ENCODE measurements at regions not wholly inside any gene's neighbourhood (a gene's known extent, or its start where the extent isn't known, plus 50 kb on each side); places are given as distances from the start of the nearest gene placed in this dataset.
"Not testable (repeated sequence)": the region's sequence is repeated elsewhere in the genome, so short reads cannot be mapped to it uniquely, and the experiment has no call there.

DNA sequence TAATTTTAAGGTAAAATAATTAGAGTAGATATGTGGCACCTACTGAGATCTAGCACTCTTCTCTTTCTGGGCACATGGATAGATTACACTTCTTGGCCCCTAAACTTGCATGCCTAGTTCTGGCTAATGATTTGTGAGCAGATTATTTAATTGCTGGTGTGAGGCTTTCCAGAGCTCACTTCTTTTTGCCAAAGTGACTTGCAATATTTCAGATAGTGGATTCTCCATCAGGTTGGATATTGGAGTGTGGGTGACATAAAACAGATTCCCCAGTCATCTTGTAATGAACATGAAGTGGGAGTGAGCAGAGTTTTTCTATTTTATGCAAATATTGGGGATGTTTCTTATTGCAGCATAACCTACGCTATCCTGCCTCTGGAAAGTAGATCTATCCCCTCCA is 247.9 kb downstream of the KLF5 start:
- no peaks in the 10 kb centered on the region for H3K36me3 ChIP-seq (ENCODE audit: insufficient read depth, low read length)
- H3K9ac ChIP-seq (ENCODE audit: low read length) = no peak overlapping the region
- no peaks in the 10 kb centered on the region for H3K27me3 ChIP-seq (ENCODE audit: insufficient read depth, low read length)
- H3K9me2 ChIP-seq (ENCODE audit: low read depth, low read length) = no peaks in the 10 kb centered on the region
- no peaks in the 10 kb centered on the region for H3F3A ChIP-seq (ENCODE audit: insufficient read depth, low read length)
- H3K4me1 ChIP-seq (ENCODE audit: insufficient read depth, low read length, severe bottlenecking) = no peaks in the 10 kb centered on the region
- no peak overlapping the region for H3K4me2 ChIP-seq (ENCODE audit: low read length)
- H2AFZ ChIP-seq (ENCODE audit: low read length) = no peak overlapping the region
- TF ChIP-seq, protein P1, sequence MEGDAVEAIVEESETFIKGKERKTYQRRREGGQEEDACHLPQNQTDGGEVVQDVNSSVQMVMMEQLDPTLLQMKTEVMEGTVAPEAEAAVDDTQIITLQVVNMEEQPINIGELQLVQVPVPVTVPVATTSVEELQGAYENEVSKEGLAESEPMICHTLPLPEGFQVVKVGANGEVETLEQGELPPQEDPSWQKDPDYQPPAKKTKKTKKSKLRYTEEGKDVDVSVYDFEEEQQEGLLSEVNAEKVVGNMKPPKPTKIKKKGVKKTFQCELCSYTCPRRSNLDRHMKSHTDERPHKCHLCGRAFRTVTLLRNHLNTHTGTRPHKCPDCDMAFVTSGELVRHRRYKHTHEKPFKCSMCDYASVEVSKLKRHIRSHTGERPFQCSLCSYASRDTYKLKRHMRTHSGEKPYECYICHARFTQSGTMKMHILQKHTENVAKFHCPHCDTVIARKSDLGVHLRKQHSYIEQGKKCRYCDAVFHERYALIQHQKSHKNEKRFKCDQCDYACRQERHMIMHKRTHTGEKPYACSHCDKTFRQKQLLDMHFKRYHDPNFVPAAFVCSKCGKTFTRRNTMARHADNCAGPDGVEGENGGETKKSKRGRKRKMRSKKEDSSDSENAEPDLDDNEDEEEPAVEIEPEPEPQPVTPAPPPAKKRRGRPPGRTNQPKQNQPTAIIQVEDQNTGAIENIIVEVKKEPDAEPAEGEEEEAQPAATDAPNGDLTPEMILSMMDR (IDR thresholded peaks at IDR 0.05; ENCODE audit: low read length) = no peak
- TF ChIP-seq EZH2 (IDR thresholded peaks at IDR 0.05; ENCODE audit: borderline replicate concordance, low read length) = no peak
- no peak overlapping the region for H3K4me3 ChIP-seq (ENCODE audit: low read depth, low read length, poor library complexity, severe bottlenecking)
- no peaks in the 10 kb centered on the region for H3K9me3 ChIP-seq (ENCODE audit: low read length)
- H4K20me1 ChIP-seq (ENCODE audit: insufficient read depth, low read length) = no peaks in the 10 kb centered on the region
- no peak overlapping the region for H3K27ac ChIP-seq (ENCODE audit: low read depth, low read length, poor library complexity, severe bottlenecking)
- H3K79me2 ChIP-seq (ENCODE audit: insufficient read depth, low read length) = no peaks in the 10 kb centered on the region

DNA sequence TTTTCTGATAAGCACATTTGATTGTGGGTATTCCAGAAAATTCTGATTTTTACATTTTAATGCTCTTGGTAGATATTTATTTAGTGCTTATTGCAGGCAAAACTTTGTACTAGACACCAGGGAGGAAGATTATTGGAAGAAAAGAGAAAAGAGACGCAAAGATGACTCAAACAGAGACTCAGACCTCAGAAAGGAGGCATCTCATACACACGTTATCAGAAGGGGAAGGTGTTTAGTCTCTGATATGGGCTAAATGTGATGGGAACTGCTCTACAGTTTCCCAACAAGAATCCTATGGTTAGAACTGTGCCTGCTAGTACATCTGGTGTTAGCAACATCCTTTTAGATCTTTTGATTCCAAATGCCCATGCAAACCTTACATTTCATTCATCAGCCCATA is 245.6 kb downstream of the KLF5 start:
- Histone ChIP-seq H3K4me3 (ENCODE audit: low read depth, low read length, poor library complexity, severe bottlenecking) (no peak overlapping the region), H3K27me3 (ENCODE audit: insufficient read depth, low read length) (no peaks in the 10 kb centered on the region), H3K4me1 (ENCODE audit: insufficient read depth, low read length, severe bottlenecking) (no peaks in the 10 kb centered on the region), H4K20me1 (ENCODE audit: insufficient read depth, low read length) (no peaks in the 10 kb centered on the region), H3K9ac (ENCODE audit: low read length) (no peak overlapping the region), H3K9me2 (ENCODE audit: low read depth, low read length) (no peaks in the 10 kb centered on the region), H3F3A (ENCODE audit: insufficient read depth, low read length) (no peaks in the 10 kb centered on the region), H2AFZ (ENCODE audit: low read length) (no peak overlapping the region), H3K36me3 (ENCODE audit: insufficient read depth, low read length) (no peaks in the 10 kb centered on the region), H3K27ac (ENCODE audit: low read depth, low read length, poor library complexity, severe bottlenecking) (no peak overlapping the region), H3K79me2 (ENCODE audit: insufficient read depth, low read length) (no peaks in the 10 kb centered on the region), H3K9me3 (ENCODE audit: low read length) (no peaks in the 10 kb centered on the region), H3K4me2 (ENCODE audit: low read length) (no peak overlapping the region)
- TF ChIP-seq EZH2 (IDR thresholded peaks at IDR 0.05; ENCODE audit: borderline replicate concordance, low read length) = no peak
- TF ChIP-seq, protein P1 (IDR thresholded peaks at IDR 0.05; ENCODE audit: low read length) = no peak

DNA sequence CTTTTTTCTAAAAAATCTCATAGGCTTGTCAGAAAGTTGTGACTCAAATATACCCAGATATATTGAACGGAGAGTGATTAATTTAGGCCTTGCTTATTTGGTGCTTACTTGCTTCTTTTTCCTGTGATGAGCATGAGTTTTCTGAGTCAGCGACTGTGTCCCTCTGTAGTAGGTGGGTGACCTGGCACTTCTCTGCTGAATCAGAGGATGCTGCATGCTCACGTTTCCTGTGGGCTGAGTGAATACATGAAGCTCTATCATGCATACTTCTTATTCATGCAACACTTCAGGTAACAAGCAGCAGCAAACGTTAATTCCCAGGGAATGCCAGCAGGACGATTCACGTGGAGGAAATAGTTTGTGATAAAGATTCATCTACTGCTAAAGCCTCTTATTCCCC is 245.0 kb downstream of the KLF5 start:
- no peak overlapping the region for H3K9ac ChIP-seq (ENCODE audit: low read length)
- H3K27ac ChIP-seq (ENCODE audit: low read depth, low read length, poor library complexity, severe bottlenecking) = no peak overlapping the region
- H3K4me3 ChIP-seq (ENCODE audit: low read depth, low read length, poor library complexity, severe bottlenecking) = no peak overlapping the region
- no peaks in the 10 kb centered on the region for H3K9me3 ChIP-seq (ENCODE audit: low read length)
- H3K79me2 ChIP-seq (ENCODE audit: insufficient read depth, low read length) = no peaks in the 10 kb centered on the region
- H3F3A ChIP-seq (ENCODE audit: insufficient read depth, low read length) = no peaks in the 10 kb centered on the region
- no peak for TF ChIP-seq EZH2 (IDR thresholded peaks at IDR 0.05; ENCODE audit: borderline replicate concordance, low read length)
- TF ChIP-seq, protein P1 (IDR thresholded peaks at IDR 0.05; ENCODE audit: low read length) = no peak
- no peaks in the 10 kb centered on the region for H4K20me1 ChIP-seq (ENCODE audit: insufficient read depth, low read length)
- H3K27me3 ChIP-seq (ENCODE audit: insufficient read depth, low read length) = no peaks in the 10 kb centered on the region
- H3K36me3 ChIP-seq (ENCODE audit: insufficient read depth, low read length) = no peaks in the 10 kb centered on the region
- H3K4me2 ChIP-seq (ENCODE audit: low read length) = no peak overlapping the region
- no peaks in the 10 kb centered on the region for H3K9me2 ChIP-seq (ENCODE audit: low read depth, low read length)
- H3K4me1 ChIP-seq (ENCODE audit: insufficient read depth, low read length, severe bottlenecking) = no peaks in the 10 kb centered on the region
- no peak overlapping the region for H2AFZ ChIP-seq (ENCODE audit: low read length)

- not testable (repeated sequence) for H3F3A ChIP-seq (ENCODE audit: insufficient read depth, low read length); H3K79me2 ChIP-seq (ENCODE audit: insufficient read depth, low read length); H3K9me3 ChIP-seq (ENCODE audit: low read length); H3K4me1 ChIP-seq (ENCODE audit: insufficient read depth, low read length, severe bottlenecking); H3K27me3 ChIP-seq (ENCODE audit: insufficient read depth, low read length); H3K9me2 ChIP-seq (ENCODE audit: low read depth, low read length); H3K36me3 ChIP-seq (ENCODE audit: insufficient read depth, low read length); H3K9ac ChIP-seq (ENCODE audit: low read length); H2AFZ ChIP-seq (ENCODE audit: low read length); H3K4me3 ChIP-seq (ENCODE audit: low read depth, low read length, poor library complexity, severe bottlenecking); H3K4me2 ChIP-seq (ENCODE audit: low read length); H4K20me1 ChIP-seq (ENCODE audit: insufficient read depth, low read length); H3K27ac ChIP-seq (ENCODE audit: low read depth, low read length, poor library complexity, severe bottlenecking)
Measured at GRCh38 chr13:73301622-73302021, 242.8 kb downstream of the KLF5 start.
